ENCODE measurements at regions not wholly inside any gene's neighbourhood (a gene's known extent, or its start where the extent isn't known, plus 50 kb on each side); places are given as distances from the start of the nearest gene placed in this dataset.

GRCh38 chr1:102262994-102263393 is 266.3 kb upstream of the OLFM3 start:
- H3K36me3 ChIP-seq, result no peaks in the 10 kb centered on the region
- TF ChIP-seq CTCF (IDR thresholded peaks at IDR 0.05; ENCODE audit: low read depth, low read length), result no peak
- DNase-seq, result no peak
- H3K9me3 ChIP-seq (ENCODE audit: severe bottlenecking), result no peaks in the 10 kb centered on the region
- no peak overlapping the region for H3K27ac ChIP-seq
- H3K4me3 ChIP-seq (ENCODE audit: low read depth, low read length), result no peak overlapping the region
- peaks cover 11% of the 10 kb centered on the region for H3K27me3 ChIP-seq (ENCODE audit: insufficient read depth, low read depth, severe bottlenecking)

GRCh38 chr1:102252731-102253505 is 256.2 kb upstream of the OLFM3 start:
- TF ChIP-seq CTCF (IDR thresholded peaks at IDR 0.05; ENCODE audit: low read depth, low read length), result no peak
- H3K9me3 ChIP-seq (ENCODE audit: severe bottlenecking), result no peaks in the 10 kb centered on the region
- no peaks in the 10 kb centered on the region for H3K36me3 ChIP-seq
- no peak overlapping the region for H3K4me3 ChIP-seq (ENCODE audit: low read depth, low read length)
- no peak for DNase-seq
- peaks cover 41% of the 10 kb centered on the region for H3K27me3 ChIP-seq (ENCODE audit: insufficient read depth, low read depth, severe bottlenecking)
- H3K27ac ChIP-seq, result no peak overlapping the region

- Histone ChIP-seq H3K4me3 (ENCODE audit: low read depth, low read length) (no peak overlapping the region), H3K27ac (no peak overlapping the region), H3K36me3 (no peaks in the 10 kb centered on the region), H3K27me3 (ENCODE audit: insufficient read depth, low read depth, severe bottlenecking) (peaks cover 18% of the 10 kb centered on the region), H3K9me3 (ENCODE audit: severe bottlenecking) (no peaks in the 10 kb centered on the region)
- no peak for DNase-seq
- TF ChIP-seq CTCF (IDR thresholded peaks at IDR 0.05; ENCODE audit: low read depth, low read length), result no peak
These were observed 245.0 kb upstream of the OLFM3 start for GRCh38 chr1:102241431-102242338.

- TF ChIP-seq CTCF (IDR thresholded peaks at IDR 0.05; ENCODE audit: low read depth, low read length), result no peak
- Histone ChIP-seq H3K9me3 (ENCODE audit: severe bottlenecking) (peaks cover 2% of the 10 kb centered on the region), H3K27me3 (ENCODE audit: insufficient read depth, low read depth, severe bottlenecking) (peaks cover 20% of the 10 kb centered on the region), H3K4me3 (ENCODE audit: low read depth, low read length) (no peak overlapping the region), H3K36me3 (no peaks in the 10 kb centered on the region), H3K27ac (no peak overlapping the region)
- no peak for DNase-seq
These were observed 242.5 kb upstream of the OLFM3 start for GRCh38 chr1:102239247-102239646.

- no peak for DNase-seq
- H3K27ac ChIP-seq, result no peak overlapping the region
- H3K27me3 ChIP-seq (ENCODE audit: insufficient read depth, low read depth, severe bottlenecking), result peaks cover 14% of the 10 kb centered on the region
- H3K9me3 ChIP-seq (ENCODE audit: severe bottlenecking), result peaks cover 3% of the 10 kb centered on the region
- no peak for TF ChIP-seq CTCF (IDR thresholded peaks at IDR 0.05; ENCODE audit: low read depth, low read length)
- no peak overlapping the region for H3K4me3 ChIP-seq (ENCODE audit: low read depth, low read length)
- H3K36me3 ChIP-seq, result no peaks in the 10 kb centered on the region
These were observed 238.1 kb upstream of the OLFM3 start for GRCh38 chr1:102234753-102235359.
